ENCODE measurements at regions not wholly inside any gene's neighbourhood (a gene's known extent, or its start where the extent isn't known, plus 50 kb on each side); places are given as distances from the start of the nearest gene placed in this dataset.

DNA sequence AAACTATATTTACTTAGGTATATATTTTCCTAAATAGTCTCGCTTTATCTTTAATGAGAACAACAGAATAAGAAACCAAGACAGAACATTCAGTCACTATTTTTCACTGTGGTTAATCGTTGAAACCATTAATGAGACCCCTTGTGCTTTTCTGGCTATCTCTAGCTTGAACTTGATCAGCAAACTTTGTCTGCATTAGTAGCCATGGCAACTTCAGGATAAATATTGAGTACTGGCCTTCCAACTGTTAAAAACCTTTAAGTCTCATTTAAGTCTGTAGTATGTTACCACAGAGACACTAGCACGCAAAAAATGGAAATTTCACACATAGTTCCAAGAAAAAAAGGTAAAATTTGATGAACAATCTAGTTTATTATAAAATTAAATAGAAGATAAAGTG is 946.0 kb downstream of the SLITRK5 start (continued):
- no peak for TF ChIP-seq GTF3C2 (IDR thresholded peaks at IDR 0.05; ENCODE audit: borderline replicate concordance, extremely low read depth, insufficient read length)
- no peak for TF ChIP-seq ZNF140 (CRISPR knock-in tag; IDR thresholded peaks at IDR 0.05)
- TF ChIP-seq HDAC1 (IDR thresholded peaks at IDR 0.05), result no peak
- TF ChIP-seq HMG20A (CRISPR knock-in tag; conservative IDR thresholded peaks at IDR 0.05), result no peak
- no peak for TF ChIP-seq PREB (CRISPR knock-in tag; IDR thresholded peaks at IDR 0.05)
- no peak for TF ChIP-seq GABPA (tag; conservative IDR thresholded peaks at IDR 0.05; ENCODE audit: low read depth)

DNA sequence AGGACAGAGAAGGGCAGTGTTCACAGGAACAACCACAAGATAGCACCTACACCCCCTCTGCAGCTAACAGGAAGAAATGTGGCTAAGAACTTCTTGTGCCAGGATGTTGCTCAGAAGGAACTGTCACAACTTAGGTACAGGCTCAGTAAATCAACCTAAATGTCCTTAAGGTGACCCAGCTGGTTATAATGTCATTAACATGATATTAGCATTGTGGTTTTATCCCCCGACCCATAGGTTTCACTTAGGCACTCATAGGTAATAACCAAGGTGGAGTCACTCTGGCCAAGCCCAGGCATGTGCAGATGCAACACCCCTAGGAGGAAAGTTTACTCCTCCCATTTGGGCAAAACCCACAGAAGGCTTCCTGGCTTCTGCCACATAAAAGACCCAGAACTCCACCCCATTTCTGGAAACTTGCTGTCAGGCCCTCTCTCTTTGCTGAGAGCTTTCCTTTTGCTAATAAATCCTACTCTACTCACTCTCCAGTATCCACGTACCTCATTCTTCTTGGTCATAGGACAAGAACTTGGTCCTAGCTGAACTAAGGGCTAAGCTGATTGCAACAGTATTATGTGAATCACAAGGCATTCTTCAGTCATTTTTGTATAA is 951.3 kb downstream of the SLITRK5 start:
- FAIRE-seq (no peak), ATAC-seq (no peak), DNase-seq (ENCODE audit: extremely low read depth in 1 of 4, low spot score in 3 of 4) (no peak)
- no TSS peak for BruUV-seq (replicated peaks)
- H3K9me3 ChIP-seq (replicated peaks; ENCODE audit: control insufficient read depth, insufficient read depth, low read depth, low read length), result no peaks in the 10 kb centered on the region
- CTCF ChIA-PET (ENCODE audit: low intra/inter-chr PET ratio), result no interaction called here
- no peaks in the 10 kb centered on the region for H3K9me1 ChIP-seq (ENCODE audit: control insufficient read depth, insufficient read depth, low read length)
- no peak overlapping the region for H3K9ac ChIP-seq (ENCODE audit: insufficient read depth in 1 of 2, low read depth in 2 of 2, low read length in 2 of 2)
- H3K27me3 ChIP-seq (ENCODE audit: control insufficient read depth in 2 of 2, insufficient read depth in 2 of 2, low read length in 2 of 2), result no peaks in the 10 kb centered on the region
- H3K4me3 ChIP-seq, result no peak overlapping the region
- H4K20me1 ChIP-seq (replicated peaks; ENCODE audit: control insufficient read depth, insufficient read depth, low read length), result no peaks in the 10 kb centered on the region
- 0% methylated on average over 2 of the region's 2 CpGs for WGBS (ENCODE audit: insufficient coverage, low coverage, missing lambda C conversion rate)
- H3K4me1 ChIP-seq (replicated peaks in 1 of 2; ENCODE audit: control insufficient read depth in 2 of 2, insufficient read depth in 2 of 2, low read length in 2 of 2), result no peaks in the 10 kb centered on the region
- H3K4me2 ChIP-seq (ENCODE audit: insufficient read depth, low read length), result no peak overlapping the region
- POLR2A ChIA-PET, result interaction anchor here (1.3 kb wide), 1 partner anchor 8 kb away, joined by 3 read pairs; no protein-coding TSS in a partner anchor
- intact Hi-C loops (cut with micrococcal nuclease), result no loop called here
- no peaks in the 10 kb centered on the region for H3K36me3 ChIP-seq (ENCODE audit: control insufficient read depth, insufficient read depth, low read length)
- no peak overlapping the region for H2AFZ ChIP-seq (ENCODE audit: low read depth, low read length)
- in situ Hi-C loops (cut with MboI), result no loop called here
- H3K79me2 ChIP-seq (ENCODE audit: control insufficient read depth, insufficient read depth, low read length), result no peaks in the 10 kb centered on the region
- H3K27ac ChIP-seq (ENCODE audit: extremely low read depth, low read depth, low read length), result no peak overlapping the region
- TF ChIP-seq, protein P1, sequence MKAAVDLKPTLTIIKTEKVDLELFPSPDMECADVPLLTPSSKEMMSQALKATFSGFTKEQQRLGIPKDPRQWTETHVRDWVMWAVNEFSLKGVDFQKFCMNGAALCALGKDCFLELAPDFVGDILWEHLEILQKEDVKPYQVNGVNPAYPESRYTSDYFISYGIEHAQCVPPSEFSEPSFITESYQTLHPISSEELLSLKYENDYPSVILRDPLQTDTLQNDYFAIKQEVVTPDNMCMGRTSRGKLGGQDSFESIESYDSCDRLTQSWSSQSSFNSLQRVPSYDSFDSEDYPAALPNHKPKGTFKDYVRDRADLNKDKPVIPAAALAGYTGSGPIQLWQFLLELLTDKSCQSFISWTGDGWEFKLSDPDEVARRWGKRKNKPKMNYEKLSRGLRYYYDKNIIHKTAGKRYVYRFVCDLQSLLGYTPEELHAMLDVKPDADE (conservative IDR thresholded peaks at IDR 0.05; ENCODE audit: control insufficient read depth, low read depth, low read length), result no peak
- TF ChIP-seq, protein P2, sequence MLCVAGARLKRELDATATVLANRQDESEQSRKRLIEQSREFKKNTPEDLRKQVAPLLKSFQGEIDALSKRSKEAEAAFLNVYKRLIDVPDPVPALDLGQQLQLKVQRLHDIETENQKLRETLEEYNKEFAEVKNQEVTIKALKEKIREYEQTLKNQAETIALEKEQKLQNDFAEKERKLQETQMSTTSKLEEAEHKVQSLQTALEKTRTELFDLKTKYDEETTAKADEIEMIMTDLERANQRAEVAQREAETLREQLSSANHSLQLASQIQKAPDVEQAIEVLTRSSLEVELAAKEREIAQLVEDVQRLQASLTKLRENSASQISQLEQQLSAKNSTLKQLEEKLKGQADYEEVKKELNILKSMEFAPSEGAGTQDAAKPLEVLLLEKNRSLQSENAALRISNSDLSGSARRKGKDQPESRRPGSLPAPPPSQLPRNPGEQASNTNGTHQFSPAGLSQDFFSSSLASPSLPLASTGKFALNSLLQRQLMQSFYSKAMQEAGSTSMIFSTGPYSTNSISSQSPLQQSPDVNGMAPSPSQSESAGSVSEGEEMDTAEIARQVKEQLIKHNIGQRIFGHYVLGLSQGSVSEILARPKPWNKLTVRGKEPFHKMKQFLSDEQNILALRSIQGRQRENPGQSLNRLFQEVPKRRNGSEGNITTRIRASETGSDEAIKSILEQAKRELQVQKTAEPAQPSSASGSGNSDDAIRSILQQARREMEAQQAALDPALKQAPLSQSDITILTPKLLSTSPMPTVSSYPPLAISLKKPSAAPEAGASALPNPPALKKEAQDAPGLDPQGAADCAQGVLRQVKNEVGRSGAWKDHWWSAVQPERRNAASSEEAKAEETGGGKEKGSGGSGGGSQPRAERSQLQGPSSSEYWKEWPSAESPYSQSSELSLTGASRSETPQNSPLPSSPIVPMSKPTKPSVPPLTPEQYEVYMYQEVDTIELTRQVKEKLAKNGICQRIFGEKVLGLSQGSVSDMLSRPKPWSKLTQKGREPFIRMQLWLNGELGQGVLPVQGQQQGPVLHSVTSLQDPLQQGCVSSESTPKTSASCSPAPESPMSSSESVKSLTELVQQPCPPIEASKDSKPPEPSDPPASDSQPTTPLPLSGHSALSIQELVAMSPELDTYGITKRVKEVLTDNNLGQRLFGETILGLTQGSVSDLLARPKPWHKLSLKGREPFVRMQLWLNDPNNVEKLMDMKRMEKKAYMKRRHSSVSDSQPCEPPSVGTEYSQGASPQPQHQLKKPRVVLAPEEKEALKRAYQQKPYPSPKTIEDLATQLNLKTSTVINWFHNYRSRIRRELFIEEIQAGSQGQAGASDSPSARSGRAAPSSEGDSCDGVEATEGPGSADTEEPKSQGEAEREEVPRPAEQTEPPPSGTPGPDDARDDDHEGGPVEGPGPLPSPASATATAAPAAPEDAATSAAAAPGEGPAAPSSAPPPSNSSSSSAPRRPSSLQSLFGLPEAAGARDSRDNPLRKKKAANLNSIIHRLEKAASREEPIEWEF (CRISPR knock-in tag; IDR thresholded peaks at IDR 0.05), result no peak
- TF ChIP-seq DACH1 (IDR thresholded peaks at IDR 0.05; ENCODE audit: partially characterized antibody) (no peak), ELF1 (tag; IDR thresholded peaks at IDR 0.05) (no peak)

All from K562 (cell line).